Neural progenitor cell (in vitro differentiated cells): ENCODE measurements at regions not wholly inside any gene's neighbourhood (a gene's known extent, or its start where the extent isn't known, plus 50 kb on each side); places are given as distances from the start of the nearest gene placed in this dataset.
"Not testable (repeated sequence)": the region's sequence is repeated elsewhere in the genome, so short reads cannot be mapped to it uniquely, and the experiment has no call there.

ENCODE experiments used
- CTCF ChIP-seq: fragments of 200-600 bp; sonication (generic); IDR thresholded peaks from 2 replicates; pipeline ENCODE4 v1.5.1; 2017; ENCODE audit warnings: antibody characterized with exemption, mild to moderate bottlenecking
- EZH2 ChIP-seq: fragments of 200-600 bp; sonication (generic); IDR thresholded peaks from 2 replicates; pipeline ENCODE4 v1.6.1; 2017; ENCODE audit warnings: antibody characterized with exemption, mild to moderate bottlenecking, moderate library complexity
- EZH2phosphoT487 ChIP-seq: fragments of 200-600 bp; sonication (generic); IDR thresholded peaks from 2 replicates; pipeline ENCODE4 v1.6.1; 2017; ENCODE audit warnings: antibody characterized with exemption

- TF ChIP-seq CTCF, EZH2, EZH2phosphoT487: not testable (repeated sequence)
These were observed 52.8 kb downstream of the FOXD4L6 start for GRCh38 chr9:41075671-41076070.
